Progenitor cell of endocrine pancreas (in vitro differentiated cells): ENCODE measurements at regions not wholly inside any gene's neighbourhood (a gene's known extent, or its start where the extent isn't known, plus 50 kb on each side); places are given as distances from the start of the nearest gene placed in this dataset.
"Not testable (repeated sequence)": the region's sequence is repeated elsewhere in the genome, so short reads cannot be mapped to it uniquely, and the experiment has no call there.

Experiments
- DNase-seq: peaks from one replicate; pipeline ENCODE4 v3.0.0; 2021; ENCODE audit warnings: low spot score; ENCODE audit not compliant: unreplicated experiment
- H3K27ac Mint-ChIP-seq: 2 replicates; pipeline ENCODE4 v1.8.0; 2021; ENCODE audit warnings: mild to moderate bottlenecking, moderate library complexity, mixed read lengths
- H3K27me3 Mint-ChIP-seq: 2 replicates; pipeline ENCODE4 v1.8.0; 2021; ENCODE audit warnings: mixed read lengths
- H3K36me3 Mint-ChIP-seq: 2 replicates; pipeline ENCODE4 v1.8.0; 2022; ENCODE audit warnings: mixed read lengths; ENCODE audit not compliant: insufficient read depth
- H3K4me1 Mint-ChIP-seq: 2 replicates; pipeline ENCODE4 v1.8.0; 2021; ENCODE audit warnings: low read depth, mixed read lengths
- H3K4me3 Mint-ChIP-seq: 2 replicates; pipeline ENCODE4 v1.8.0; 2021; ENCODE audit warnings: low read depth, mild to moderate bottlenecking, moderate library complexity, mixed read lengths
- H3K9me3 Mint-ChIP-seq: 2 replicates; pipeline ENCODE4 v1.8.0; 2021; ENCODE audit warnings: low read depth, mixed read lengths
- TF ChIP-seq, protein P1 (sequence below): fragments of 200-600 bp; sonication (generic); IDR thresholded peaks from one replicate; pipeline ENCODE4 v1.5.0; 2021; ENCODE audit warnings: antibody characterized with exemption, mild to moderate bottlenecking; ENCODE audit not compliant: unreplicated experiment

DNA sequence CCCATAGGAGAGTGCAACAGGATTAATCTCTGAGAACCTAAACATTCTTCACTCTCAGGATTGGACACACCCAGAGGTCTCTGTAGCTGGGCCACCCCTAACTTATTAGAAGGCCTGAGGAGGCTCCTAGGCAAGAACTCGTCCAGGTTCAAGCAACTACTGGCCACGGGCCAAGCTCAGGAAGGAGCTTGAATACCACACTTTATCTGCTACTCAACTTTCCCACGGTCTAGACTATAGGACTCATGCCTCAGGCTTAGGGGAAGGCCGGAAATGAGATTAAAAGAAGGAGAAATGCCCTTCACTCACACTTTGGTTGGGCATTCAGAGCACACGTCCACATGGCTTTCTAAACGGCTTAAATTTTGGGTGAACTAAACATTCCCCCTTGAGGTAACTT lies 142.8 kb upstream of the PHYHIPL start:
- DNase-seq: no peak
- no peak overlapping the region for H3K27ac Mint-ChIP-seq
- TF ChIP-seq, protein P1, sequence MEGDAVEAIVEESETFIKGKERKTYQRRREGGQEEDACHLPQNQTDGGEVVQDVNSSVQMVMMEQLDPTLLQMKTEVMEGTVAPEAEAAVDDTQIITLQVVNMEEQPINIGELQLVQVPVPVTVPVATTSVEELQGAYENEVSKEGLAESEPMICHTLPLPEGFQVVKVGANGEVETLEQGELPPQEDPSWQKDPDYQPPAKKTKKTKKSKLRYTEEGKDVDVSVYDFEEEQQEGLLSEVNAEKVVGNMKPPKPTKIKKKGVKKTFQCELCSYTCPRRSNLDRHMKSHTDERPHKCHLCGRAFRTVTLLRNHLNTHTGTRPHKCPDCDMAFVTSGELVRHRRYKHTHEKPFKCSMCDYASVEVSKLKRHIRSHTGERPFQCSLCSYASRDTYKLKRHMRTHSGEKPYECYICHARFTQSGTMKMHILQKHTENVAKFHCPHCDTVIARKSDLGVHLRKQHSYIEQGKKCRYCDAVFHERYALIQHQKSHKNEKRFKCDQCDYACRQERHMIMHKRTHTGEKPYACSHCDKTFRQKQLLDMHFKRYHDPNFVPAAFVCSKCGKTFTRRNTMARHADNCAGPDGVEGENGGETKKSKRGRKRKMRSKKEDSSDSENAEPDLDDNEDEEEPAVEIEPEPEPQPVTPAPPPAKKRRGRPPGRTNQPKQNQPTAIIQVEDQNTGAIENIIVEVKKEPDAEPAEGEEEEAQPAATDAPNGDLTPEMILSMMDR: no peak
- H3K4me1 Mint-ChIP-seq: peaks cover 4% of the 10 kb centered on the region
- H3K27me3 Mint-ChIP-seq: no peaks in the 10 kb centered on the region
- H3K9me3 Mint-ChIP-seq: no peaks in the 10 kb centered on the region
- H3K4me3 Mint-ChIP-seq: no peak overlapping the region
- H3K36me3 Mint-ChIP-seq: no peaks in the 10 kb centered on the region

DNA sequence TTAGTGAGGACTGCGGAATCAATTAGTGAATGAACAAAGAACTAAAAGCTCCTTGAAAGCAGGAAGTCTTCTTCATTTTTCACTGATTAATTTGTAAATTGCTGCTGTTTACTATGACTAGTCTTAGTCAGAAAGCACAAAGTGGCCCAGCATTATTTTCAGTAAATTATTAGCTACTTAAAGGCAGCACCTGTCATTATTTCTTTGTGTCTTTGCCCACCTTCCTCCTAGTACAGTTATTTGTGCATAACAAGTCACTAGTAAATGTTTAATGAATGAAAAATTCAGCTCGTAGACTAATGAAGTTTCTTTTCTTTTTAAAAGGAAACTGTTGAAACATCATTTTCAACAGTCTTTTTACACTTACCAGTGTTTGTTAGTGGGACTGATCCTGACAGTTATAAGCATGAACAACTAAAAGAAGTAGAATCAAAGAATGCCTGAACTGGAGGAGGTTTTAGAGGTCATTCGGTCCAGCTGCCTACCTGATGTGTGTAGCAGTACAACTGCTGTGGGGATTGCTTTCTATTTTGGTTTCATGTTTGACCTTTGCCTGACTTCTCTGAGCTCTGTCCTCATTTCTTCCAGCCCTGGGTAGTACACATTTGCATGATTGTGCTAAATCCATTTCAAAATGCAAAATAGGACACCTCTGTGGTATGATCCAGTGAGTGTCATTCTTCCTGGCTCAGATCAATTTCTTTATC lies 140.0 kb upstream of the PHYHIPL start:
- peaks cover 4% of the 10 kb centered on the region for H3K9me3 Mint-ChIP-seq
- no peak overlapping the region for H3K4me3 Mint-ChIP-seq
- TF ChIP-seq, protein P1: no peak
- no peak for DNase-seq
- H3K4me1 Mint-ChIP-seq: peaks cover 4% of the 10 kb centered on the region
- H3K27ac Mint-ChIP-seq: no peak overlapping the region
- no peaks in the 10 kb centered on the region for H3K36me3 Mint-ChIP-seq
- no peaks in the 10 kb centered on the region for H3K27me3 Mint-ChIP-seq

DNA sequence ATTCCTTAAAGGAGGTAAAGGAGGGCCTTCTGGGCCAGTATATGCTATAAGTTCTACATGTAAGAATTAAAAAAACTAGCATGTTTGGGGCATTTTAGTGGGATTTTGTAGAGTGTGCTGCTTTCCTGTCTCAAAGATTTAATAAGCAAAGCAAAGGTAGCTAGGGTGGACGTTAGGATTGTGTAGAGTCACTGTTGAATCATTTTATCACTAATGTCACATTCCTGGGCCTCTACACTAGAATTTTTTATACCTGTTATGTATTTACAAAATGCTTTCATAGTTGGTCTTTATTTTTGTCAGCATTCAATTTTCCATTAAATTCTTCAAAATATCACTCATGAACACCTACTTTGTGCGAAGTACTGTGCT lies 139.4 kb upstream of the PHYHIPL start:
- H3K36me3 Mint-ChIP-seq: no peaks in the 10 kb centered on the region

DNA sequence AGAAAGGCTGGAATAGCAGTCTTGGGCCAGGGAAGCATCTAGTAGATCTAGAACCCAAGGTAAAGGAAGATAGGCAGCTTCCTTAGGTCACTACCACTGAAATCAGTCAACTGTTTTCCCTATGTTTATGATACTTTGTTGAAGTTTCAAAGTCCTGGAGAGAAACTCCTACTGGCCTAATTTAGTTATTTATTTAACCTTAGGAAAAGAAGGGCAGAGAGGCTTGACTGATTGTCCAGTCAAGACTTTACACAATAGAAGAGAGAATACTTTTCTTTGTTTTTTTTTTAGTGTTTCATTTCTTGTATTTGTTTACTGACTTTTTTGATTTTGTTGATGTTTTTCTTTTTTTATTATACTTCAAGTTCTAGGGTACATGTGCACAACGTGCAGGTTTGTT lies 138.9 kb upstream of the PHYHIPL start:
- Mint-ChIP-seq H3K4me3 (no peak overlapping the region), H3K4me1 (peaks cover 4% of the 10 kb centered on the region), H3K9me3 (peaks cover 4% of the 10 kb centered on the region), H3K27me3 (peaks cover 2% of the 10 kb centered on the region), H3K36me3 (no peaks in the 10 kb centered on the region), H3K27ac (no peak overlapping the region)
- DNase-seq: no peak
- TF ChIP-seq, protein P1: no peak

More for the DNA sequence above, 139.4 kb upstream of the PHYHIPL start:
- Mint-ChIP-seq H3K4me3 (no peak overlapping the region), H3K27me3 (no peaks in the 10 kb centered on the region), H3K4me1 (peaks cover 4% of the 10 kb centered on the region), H3K27ac (no peak overlapping the region), H3K9me3 (peaks cover 4% of the 10 kb centered on the region)
- TF ChIP-seq, protein P1: no peak
- no peak for DNase-seq

DNA sequence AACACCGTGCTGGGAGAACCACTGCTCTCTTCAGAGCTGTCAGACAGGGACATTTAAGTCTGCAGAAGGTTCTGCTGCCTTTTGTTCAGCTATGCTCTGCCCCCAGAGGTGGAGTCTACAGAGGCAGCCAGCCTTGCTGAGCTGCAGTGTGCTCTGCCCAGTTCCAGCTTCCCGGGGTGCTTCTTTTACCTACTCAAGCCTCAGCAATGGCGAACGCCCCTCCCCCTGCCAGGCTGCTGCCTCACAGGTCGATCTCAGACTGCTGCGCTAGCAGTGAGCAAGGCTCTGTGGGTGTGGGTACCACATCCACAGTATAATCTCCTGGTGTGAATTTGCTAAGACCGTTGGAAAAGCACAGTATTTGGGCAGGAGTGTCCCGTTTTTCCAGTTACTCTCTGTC lies 133.1 kb upstream of the PHYHIPL start:
- not testable (repeated sequence) for H3K4me3 Mint-ChIP-seq, H3K36me3 Mint-ChIP-seq, H3K9me3 Mint-ChIP-seq, H3K27ac Mint-ChIP-seq, H3K4me1 Mint-ChIP-seq, DNase-seq, H3K27me3 Mint-ChIP-seq

DNA sequence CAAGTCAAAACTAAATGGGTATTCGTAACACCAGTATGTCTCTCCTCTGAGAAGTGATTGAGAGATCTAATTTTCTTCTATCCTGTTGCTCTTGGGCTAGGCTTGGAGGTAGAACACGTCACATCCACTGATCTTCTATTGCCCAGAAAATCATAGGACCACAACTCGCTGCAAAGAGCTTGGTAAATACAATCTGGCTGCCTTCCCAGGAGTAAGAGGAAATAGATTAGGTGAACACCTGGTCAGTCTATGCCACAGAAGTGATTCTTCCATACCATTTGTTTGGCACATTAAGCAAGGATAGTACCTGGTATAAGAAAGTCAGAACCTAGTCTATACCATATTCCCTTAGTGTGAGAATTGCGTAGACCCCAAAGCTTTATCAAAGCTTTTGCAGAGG lies 129.3 kb upstream of the PHYHIPL start:
- no peak for DNase-seq
- peaks cover 2% of the 10 kb centered on the region for H3K27me3 Mint-ChIP-seq
- H3K9me3 Mint-ChIP-seq: peaks cover 14% of the 10 kb centered on the region

More for the DNA sequence above, 129.3 kb upstream of the PHYHIPL start:
- Mint-ChIP-seq H3K4me3 (no peak overlapping the region), H3K4me1 (peaks cover 2% of the 10 kb centered on the region), H3K27ac (no peak overlapping the region), H3K36me3 (peaks cover 1% of the 10 kb centered on the region)
- TF ChIP-seq, protein P1: no peak
